ENCODE measurements at regions not wholly inside any gene's neighbourhood (a gene's known extent, or its start where the extent isn't known, plus 50 kb on each side); places are given as distances from the start of the nearest gene placed in this dataset.

DNA sequence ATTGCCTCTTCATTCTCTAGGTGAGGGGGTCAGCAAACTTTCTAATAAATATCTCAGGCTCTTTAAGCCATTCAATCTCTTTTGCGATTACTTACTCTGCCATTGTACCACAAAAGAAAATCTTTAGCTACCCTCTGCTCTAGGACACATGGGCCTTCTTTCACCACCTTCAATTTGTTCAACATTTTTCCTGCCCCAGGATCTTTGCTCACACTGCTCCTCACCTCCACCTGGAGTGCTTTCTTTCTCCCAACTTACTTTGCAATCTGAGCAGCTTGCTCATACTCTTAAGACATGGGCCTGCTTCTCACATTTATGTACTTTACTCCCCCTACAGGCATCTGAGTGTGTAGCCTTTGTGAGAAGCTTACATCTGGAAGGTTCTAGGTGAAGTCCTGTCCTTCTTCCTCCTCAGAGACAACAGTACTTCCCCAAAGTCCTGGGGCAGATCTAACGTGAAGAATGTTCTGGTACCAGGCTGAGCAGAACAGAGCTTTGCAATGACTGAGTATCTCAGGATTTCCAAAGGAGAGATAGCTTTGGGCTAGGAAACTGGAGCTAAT lies 55.0 kb upstream of the PRDM5 start:
- no peak overlapping the region for H3K4me3 ChIP-seq (ENCODE audit: control insufficient read depth, low read depth, low read length)
- TF ChIP-seq CTCF (IDR thresholded peaks at IDR 0.05; ENCODE audit: control insufficient read depth, insufficient read depth, low read depth, low read length, missing control alignments), result peak; percentile 75
- peak; percentile 52 for DNase-seq (ENCODE audit: low read depth)

DNA sequence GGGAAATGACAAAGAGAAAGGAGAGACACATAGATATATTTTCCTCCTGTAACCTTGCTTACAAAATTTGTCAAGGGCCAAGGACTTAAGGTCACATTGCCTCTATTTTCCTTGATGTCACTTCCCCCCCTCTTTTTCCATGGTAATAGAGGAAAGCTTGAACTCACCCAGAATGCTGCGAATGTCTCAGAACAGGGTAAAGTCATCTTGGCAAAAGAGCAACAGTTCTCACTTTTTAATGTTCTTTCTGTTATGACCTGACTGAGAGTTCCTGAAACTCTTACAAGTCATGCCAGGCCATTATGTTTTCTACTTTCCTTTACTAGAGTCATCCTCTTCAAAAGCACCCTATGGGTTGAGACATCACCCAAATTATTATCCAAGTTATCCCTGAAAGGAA lies 50.7 kb upstream of the PRDM5 start:
- TF ChIP-seq CTCF (IDR thresholded peaks at IDR 0.05; ENCODE audit: control insufficient read depth, insufficient read depth, low read depth, low read length, missing control alignments), result no peak
- no peak for DNase-seq (ENCODE audit: low read depth)
- no peak overlapping the region for H3K4me3 ChIP-seq (ENCODE audit: control insufficient read depth, low read depth, low read length)

All from AG09309 (cell line).